ENCODE measurements at regions not wholly inside any gene's neighbourhood (a gene's known extent, or its start where the extent isn't known, plus 50 kb on each side); places are given as distances from the start of the nearest gene placed in this dataset.

DNA sequence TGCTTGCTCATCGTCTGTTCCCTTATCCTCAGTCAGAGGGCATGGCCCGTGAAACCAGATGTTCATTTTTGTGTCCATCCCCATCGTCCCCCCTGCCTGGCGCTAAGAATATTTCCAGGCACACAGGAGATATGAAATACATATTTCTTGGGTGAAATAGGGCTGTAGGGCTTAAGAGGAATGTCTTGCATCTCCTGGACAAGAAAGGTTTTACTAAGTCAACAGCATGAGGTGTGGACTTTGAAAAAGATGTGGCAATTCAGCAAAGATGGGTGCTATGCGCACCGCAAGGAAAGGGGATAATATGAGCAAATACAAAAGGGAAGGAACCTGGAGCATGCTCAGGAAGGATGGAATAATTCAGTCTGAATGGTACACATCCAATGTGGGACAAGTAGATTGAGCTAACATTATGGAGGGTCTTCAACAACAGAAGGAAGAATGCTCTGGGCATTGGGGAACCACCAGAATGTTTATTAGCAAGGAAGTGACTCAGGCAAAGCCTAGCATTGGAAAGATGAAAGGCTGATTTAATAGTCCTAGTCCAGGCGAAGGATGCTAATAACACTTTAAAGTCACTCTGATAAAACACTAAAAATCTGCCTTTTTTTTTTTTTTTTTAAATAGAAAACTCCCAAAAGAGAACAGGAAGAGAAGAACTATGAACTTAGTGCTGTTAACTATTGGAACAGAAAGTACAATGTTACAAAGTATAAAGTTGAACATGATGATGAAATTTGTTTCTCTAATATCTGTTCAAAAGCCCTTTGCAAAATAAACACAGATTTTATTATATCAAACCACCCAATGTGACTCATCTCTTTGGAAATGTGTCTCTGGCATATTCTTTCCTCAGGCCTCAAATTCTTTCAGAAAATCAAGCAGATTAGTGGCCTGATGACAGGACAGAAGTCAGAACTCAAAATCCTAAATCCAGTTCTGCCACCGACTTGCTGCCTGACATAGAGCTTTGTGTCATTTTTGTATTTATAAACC lies 449.5 kb downstream of the BCAT1 start:
- no peak overlapping the region for H3K27ac ChIP-seq (ENCODE audit: low read length)
- no peaks in the 10 kb centered on the region for H3K4me1 ChIP-seq (ENCODE audit: control insufficient read depth, low read depth, low read length)
- no peaks in the 10 kb centered on the region for H3K27me3 ChIP-seq (ENCODE audit: control insufficient read depth, insufficient read depth, low read length)
- no peak overlapping the region for H3K9ac ChIP-seq (ENCODE audit: low read length)
- no peaks in the 10 kb centered on the region for H3K9me3 ChIP-seq (ENCODE audit: control insufficient read depth, low read depth, low read length)
- H3K4me3 ChIP-seq (ENCODE audit: low read length) = no peak overlapping the region
- H3K36me3 ChIP-seq (ENCODE audit: control insufficient read depth, low read depth, low read length) = no peaks in the 10 kb centered on the region

DNA sequence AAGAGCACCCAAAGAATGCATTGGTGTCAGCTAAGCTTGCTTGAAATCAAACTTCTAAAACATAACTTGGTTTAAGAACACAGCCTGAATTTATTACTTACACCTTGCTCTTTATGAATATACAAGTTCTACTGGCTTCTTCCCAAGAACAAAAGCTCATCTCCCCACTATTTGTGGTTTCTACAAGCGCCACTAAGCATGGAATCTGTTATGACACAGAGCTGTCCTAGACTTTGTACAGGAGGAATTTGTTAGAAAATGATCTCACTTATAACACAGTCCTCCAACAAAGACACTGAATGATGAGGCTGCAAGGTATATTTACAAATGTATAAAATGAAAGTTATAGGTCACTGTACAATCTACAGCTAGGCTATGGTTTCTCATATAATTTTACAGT lies 452.1 kb downstream of the BCAT1 start:
- Histone ChIP-seq H3K27me3 (ENCODE audit: control insufficient read depth, insufficient read depth, low read length) (no peaks in the 10 kb centered on the region), H3K4me3 (ENCODE audit: low read length) (no peak overlapping the region), H3K9me3 (ENCODE audit: control insufficient read depth, low read depth, low read length) (no peaks in the 10 kb centered on the region), H3K9ac (ENCODE audit: low read length) (no peak overlapping the region), H3K36me3 (ENCODE audit: control insufficient read depth, low read depth, low read length) (no peaks in the 10 kb centered on the region), H3K27ac (ENCODE audit: low read length) (no peak overlapping the region), H3K4me1 (ENCODE audit: control insufficient read depth, low read depth, low read length) (no peaks in the 10 kb centered on the region)

DNA sequence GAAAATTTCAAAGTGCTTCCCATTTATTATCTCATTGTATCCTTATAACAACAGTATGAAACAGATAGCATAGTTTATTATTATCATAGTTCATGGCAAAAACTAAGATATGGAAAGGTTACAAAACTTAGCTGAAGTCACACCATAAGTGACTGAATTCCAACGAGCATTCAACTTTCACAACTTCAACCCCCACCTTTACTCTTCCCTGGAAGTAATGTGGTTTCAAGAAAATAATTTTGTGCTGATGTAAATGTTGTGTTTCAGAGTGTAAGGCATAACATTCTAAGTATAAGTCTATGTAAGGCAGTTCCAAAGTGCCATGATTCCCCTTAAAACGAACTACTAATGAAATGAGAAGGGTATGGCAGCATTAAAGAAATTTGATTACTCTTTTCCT lies 454.5 kb downstream of the BCAT1 start:
- Histone ChIP-seq H3K27me3 (ENCODE audit: control insufficient read depth, insufficient read depth, low read length) (no peaks in the 10 kb centered on the region), H3K4me3 (ENCODE audit: low read length) (no peak overlapping the region), H3K9ac (ENCODE audit: low read length) (no peak overlapping the region), H3K36me3 (ENCODE audit: control insufficient read depth, low read depth, low read length) (no peaks in the 10 kb centered on the region), H3K27ac (ENCODE audit: low read length) (no peak overlapping the region), H3K4me1 (ENCODE audit: control insufficient read depth, low read depth, low read length) (no peaks in the 10 kb centered on the region), H3K9me3 (ENCODE audit: control insufficient read depth, low read depth, low read length) (no peaks in the 10 kb centered on the region)

DNA sequence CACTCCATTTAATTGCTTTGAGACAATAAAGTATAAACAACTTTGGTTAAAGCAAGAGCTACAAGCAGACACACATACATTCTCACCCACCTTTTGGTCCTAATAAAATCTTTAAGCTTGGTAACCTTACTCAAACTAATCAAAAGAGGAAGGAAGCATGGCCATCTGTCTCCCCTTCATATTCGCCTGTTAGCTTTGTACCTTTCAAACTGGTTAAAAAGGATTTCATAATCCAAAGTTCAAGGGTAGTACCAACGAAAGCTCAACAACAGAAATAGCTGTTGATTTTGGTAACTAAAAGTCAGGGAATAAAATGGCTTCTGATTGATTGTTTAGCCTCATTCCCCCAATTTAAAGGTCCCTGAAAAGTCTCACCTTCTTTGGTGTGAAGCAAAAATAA lies 456.9 kb downstream of the BCAT1 start:
- Histone ChIP-seq H3K4me1 (ENCODE audit: control insufficient read depth, low read depth, low read length) (no peaks in the 10 kb centered on the region), H3K27me3 (ENCODE audit: control insufficient read depth, insufficient read depth, low read length) (no peaks in the 10 kb centered on the region), H3K36me3 (ENCODE audit: control insufficient read depth, low read depth, low read length) (no peaks in the 10 kb centered on the region), H3K27ac (ENCODE audit: low read length) (no peak overlapping the region), H3K4me3 (ENCODE audit: low read length) (no peak overlapping the region), H3K9ac (ENCODE audit: low read length) (no peak overlapping the region), H3K9me3 (ENCODE audit: control insufficient read depth, low read depth, low read length) (no peaks in the 10 kb centered on the region)

DNA sequence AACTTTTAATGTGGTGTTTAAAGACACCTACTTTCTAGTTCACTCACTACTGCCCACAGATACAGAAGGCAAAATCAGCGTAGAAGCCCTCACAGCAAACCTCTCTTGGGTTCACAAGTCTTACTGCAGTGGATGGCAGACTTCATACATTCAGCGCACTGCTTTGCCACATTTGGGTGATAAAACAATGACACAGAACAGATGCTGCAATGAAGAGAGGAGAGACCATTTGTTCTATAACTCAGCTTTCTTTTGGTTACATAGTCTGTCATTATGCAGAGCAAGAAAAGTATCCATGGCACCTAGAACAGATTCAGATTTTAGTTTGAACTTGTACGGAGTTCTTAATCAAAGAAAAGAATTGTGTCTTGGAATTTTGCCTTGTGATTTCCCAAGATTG lies 459.0 kb downstream of the BCAT1 start:
- Histone ChIP-seq H3K4me1 (ENCODE audit: control insufficient read depth, low read depth, low read length) (no peaks in the 10 kb centered on the region), H3K36me3 (ENCODE audit: control insufficient read depth, low read depth, low read length) (no peaks in the 10 kb centered on the region), H3K4me3 (ENCODE audit: low read length) (no peak overlapping the region), H3K27ac (ENCODE audit: low read length) (no peak overlapping the region), H3K9me3 (ENCODE audit: control insufficient read depth, low read depth, low read length) (no peaks in the 10 kb centered on the region), H3K9ac (ENCODE audit: low read length) (no peak overlapping the region), H3K27me3 (ENCODE audit: control insufficient read depth, insufficient read depth, low read length) (no peaks in the 10 kb centered on the region)

DNA sequence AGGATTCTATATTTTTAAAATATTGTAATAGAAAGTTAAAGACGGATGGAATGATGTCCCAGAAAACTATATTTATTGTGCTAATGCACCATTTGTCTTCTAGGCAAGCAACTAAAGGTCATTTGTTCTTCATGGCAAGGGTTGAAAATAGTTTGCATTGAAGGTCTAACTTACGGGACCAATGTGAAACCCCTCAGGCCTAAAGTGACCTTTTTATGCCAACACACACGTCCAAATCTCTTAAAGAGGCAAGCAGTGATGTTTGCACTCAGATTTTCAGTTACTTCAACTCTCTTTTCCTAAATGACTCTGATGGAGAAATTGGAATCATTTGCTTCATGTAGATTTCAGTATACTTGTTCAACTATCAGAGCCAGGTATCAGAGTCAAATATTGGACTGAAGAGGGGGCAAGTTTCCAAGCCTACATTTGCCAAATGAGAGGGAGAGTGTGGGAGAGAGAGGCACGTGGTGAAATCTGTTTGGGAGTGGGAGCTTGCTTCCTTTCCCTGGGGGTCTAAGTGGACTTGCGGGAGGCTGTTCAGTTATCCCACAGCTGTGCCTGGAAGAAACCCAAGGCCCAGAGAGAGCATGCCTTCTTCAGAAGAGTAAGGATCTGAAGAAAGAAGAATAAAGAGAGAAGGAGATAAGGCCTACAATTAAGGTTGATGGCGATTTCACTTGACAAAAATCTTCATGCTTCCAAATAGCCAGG lies 459.8 kb downstream of the BCAT1 start:
- Histone ChIP-seq H3K4me1 (ENCODE audit: control insufficient read depth, low read depth, low read length) (no peaks in the 10 kb centered on the region), H3K27ac (ENCODE audit: low read length) (no peak overlapping the region), H3K9me3 (ENCODE audit: control insufficient read depth, low read depth, low read length) (no peaks in the 10 kb centered on the region), H3K36me3 (ENCODE audit: control insufficient read depth, low read depth, low read length) (no peaks in the 10 kb centered on the region), H3K4me3 (ENCODE audit: low read length) (no peak overlapping the region), H3K27me3 (ENCODE audit: control insufficient read depth, insufficient read depth, low read length) (no peaks in the 10 kb centered on the region), H3K9ac (ENCODE audit: low read length) (no peak overlapping the region)

DNA sequence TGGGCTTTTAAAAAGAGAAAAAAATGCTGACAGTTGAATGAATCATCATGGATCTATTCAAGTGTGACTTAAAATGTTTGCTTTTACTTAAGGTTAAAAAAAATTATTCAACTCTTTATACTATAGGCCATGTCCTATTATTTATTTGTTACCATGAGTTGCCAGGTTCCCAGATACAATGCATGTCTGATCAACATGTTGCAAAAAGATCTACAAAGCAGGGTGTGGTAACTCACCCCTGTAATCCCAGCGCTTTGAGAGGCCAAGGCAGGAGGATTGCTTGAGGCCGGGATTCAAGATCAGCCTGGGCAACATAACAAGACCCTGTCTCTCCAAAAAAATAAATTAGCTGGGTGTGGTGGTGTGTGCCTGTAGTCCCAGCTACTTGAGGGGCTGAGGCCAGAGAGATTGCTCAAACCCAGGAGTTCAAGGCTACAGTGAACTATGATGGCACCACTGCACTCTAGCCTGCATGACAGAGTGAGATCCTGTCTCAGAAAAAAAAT lies 460.8 kb downstream of the BCAT1 start:
- Histone ChIP-seq H3K4me3 (ENCODE audit: low read length) (no peak overlapping the region), H3K27me3 (ENCODE audit: control insufficient read depth, insufficient read depth, low read length) (no peaks in the 10 kb centered on the region), H3K4me1 (ENCODE audit: control insufficient read depth, low read depth, low read length) (no peaks in the 10 kb centered on the region), H3K36me3 (ENCODE audit: control insufficient read depth, low read depth, low read length) (no peaks in the 10 kb centered on the region), H3K9ac (ENCODE audit: low read length) (no peak overlapping the region), H3K9me3 (ENCODE audit: control insufficient read depth, low read depth, low read length) (no peaks in the 10 kb centered on the region), H3K27ac (ENCODE audit: low read length) (no peak overlapping the region)

DNA sequence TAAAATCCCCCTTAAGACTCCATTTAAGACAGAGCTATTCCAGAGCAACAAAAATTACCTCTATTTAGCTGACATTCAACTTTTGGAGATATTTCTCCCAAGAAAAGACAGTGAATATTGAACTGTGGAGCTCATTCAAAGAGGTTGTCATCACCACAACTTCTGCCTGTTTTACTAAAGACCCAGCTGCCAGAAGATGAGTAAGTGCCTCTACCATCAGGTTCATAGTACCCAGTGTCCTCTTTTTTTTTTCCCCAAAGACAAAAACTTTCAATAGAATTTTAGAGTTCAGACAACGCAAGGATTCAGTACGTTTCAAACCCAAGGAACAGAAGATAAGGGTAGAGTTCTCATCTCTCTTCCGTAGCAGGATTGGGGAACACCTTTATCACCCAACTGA lies 461.3 kb downstream of the BCAT1 start:
- Histone ChIP-seq H3K4me3 (ENCODE audit: low read length) (no peak overlapping the region), H3K27ac (ENCODE audit: low read length) (no peak overlapping the region), H3K27me3 (ENCODE audit: control insufficient read depth, insufficient read depth, low read length) (no peaks in the 10 kb centered on the region), H3K4me1 (ENCODE audit: control insufficient read depth, low read depth, low read length) (no peaks in the 10 kb centered on the region), H3K9me3 (ENCODE audit: control insufficient read depth, low read depth, low read length) (no peaks in the 10 kb centered on the region), H3K9ac (ENCODE audit: low read length) (no peak overlapping the region), H3K36me3 (ENCODE audit: control insufficient read depth, low read depth, low read length) (no peaks in the 10 kb centered on the region)

DNA sequence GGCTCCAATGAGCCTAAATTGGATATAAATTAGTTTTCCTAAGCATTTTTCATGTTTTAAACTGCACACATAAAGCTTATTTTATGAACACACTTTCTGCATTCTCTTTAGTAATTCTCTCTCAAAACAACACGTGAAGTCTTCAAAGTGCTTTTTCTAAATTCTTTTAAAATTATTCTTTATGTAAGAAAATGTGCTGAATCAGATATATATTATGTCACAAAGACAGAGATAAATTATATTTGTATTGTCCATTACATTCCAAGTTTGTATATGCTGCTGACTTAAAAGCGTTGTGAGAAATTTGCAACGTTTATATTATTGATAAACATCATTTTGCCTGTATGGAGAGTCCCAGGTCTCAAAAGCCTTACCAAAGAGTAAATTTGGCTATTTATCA lies 465.2 kb downstream of the BCAT1 start:
- Histone ChIP-seq H3K9me3 (ENCODE audit: control insufficient read depth, low read depth, low read length) (no peaks in the 10 kb centered on the region), H3K36me3 (ENCODE audit: control insufficient read depth, low read depth, low read length) (no peaks in the 10 kb centered on the region), H3K4me1 (ENCODE audit: control insufficient read depth, low read depth, low read length) (peaks cover 5% of the 10 kb centered on the region), H3K27ac (ENCODE audit: low read length) (no peak overlapping the region), H3K27me3 (ENCODE audit: control insufficient read depth, insufficient read depth, low read length) (no peaks in the 10 kb centered on the region), H3K4me3 (ENCODE audit: low read length) (no peak overlapping the region), H3K9ac (ENCODE audit: low read length) (no peak overlapping the region)

DNA sequence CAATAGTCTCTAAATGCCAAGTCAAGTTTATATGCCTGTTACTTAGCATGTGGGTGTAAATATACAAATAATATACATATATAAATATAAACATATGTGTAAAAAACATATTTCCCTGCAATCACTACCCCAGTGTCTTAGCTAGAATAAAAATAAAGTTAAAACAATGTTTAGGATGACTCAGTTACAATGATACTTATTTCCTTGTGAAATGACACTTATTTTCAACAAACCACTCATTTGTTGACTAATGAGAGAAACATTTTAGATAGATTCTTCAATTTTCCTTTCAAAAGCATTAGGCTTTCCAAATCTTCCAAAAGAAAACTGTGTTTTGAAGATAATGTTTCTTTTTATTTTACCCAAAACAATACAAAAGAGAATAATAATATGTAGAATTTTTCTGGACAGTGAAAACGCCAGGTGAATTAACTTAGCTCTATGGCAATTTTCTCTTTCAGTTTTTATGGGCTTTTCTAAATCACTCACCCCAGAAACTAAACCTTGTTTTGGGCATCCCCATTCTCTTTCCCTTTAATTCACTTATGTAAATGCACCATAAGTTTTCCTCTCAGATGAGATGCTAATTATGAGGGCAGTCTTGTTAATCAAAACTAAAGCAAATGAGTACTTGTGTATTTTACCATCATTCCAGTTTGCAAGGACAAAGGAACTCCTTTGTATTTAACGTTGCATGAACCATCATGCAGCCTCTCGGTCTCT lies 465.9 kb downstream of the BCAT1 start:
- Histone ChIP-seq H3K4me3 (ENCODE audit: low read length) (no peak overlapping the region), H3K9ac (ENCODE audit: low read length) (no peak overlapping the region)

DNA sequence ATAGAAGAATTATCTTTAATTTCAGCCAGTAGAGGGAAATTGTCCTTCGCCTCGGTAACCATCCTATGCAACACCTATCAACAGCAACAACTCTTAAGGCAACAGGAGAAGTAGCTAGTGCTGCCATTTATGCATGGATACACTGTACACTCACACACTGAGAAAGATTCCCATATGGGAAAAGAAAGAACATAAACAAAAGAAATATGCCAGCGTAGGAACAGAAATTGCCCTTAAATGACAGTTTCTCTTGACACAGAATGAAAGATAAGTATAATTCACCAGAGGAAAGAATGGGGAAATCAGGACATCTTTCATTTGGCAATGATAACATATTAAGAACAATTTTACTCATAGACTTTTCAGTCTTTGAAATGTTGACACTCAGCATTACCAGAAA lies 466.9 kb downstream of the BCAT1 start:
- Histone ChIP-seq H3K4me1 (ENCODE audit: control insufficient read depth, low read depth, low read length) (peaks cover 7% of the 10 kb centered on the region), H3K4me3 (ENCODE audit: low read length) (no peak overlapping the region), H3K36me3 (ENCODE audit: control insufficient read depth, low read depth, low read length) (no peaks in the 10 kb centered on the region), H3K9ac (ENCODE audit: low read length) (no peak overlapping the region), H3K27me3 (ENCODE audit: control insufficient read depth, insufficient read depth, low read length) (no peaks in the 10 kb centered on the region), H3K9me3 (ENCODE audit: control insufficient read depth, low read depth, low read length) (no peaks in the 10 kb centered on the region), H3K27ac (ENCODE audit: low read length) (no peak overlapping the region)

More for the DNA sequence above, 465.9 kb downstream of the BCAT1 start:
- Histone ChIP-seq H3K27me3 (ENCODE audit: control insufficient read depth, insufficient read depth, low read length) (no peaks in the 10 kb centered on the region), H3K4me1 (ENCODE audit: control insufficient read depth, low read depth, low read length) (peaks cover 7% of the 10 kb centered on the region), H3K27ac (ENCODE audit: low read length) (no peak overlapping the region), H3K9me3 (ENCODE audit: control insufficient read depth, low read depth, low read length) (no peaks in the 10 kb centered on the region), H3K36me3 (ENCODE audit: control insufficient read depth, low read depth, low read length) (no peaks in the 10 kb centered on the region)

All from iPS-18a (cell line).